ENCODE measurements at regions not wholly inside any gene's neighbourhood (a gene's known extent, or its start where the extent isn't known, plus 50 kb on each side); places are given as distances from the start of the nearest gene placed in this dataset.

- H3K4me3 ChIP-seq (replicated peaks; ENCODE audit: low read depth, low read length), result no peak overlapping the region
- DNase-seq (ENCODE audit: extremely low read depth, low read depth), result no peak
- TF ChIP-seq CTCF (IDR thresholded peaks at IDR 0.05; ENCODE audit: low read depth, low read length, missing control alignments), result no peak
These were observed 244.1 kb upstream of the TBL1XR1 start for GRCh38 chr3:177441276-177441812.

GRCh38 chr3:177441813-177442646 is 244.7 kb upstream of the TBL1XR1 start:
- TF ChIP-seq CTCF (IDR thresholded peaks at IDR 0.05; ENCODE audit: low read depth, low read length, missing control alignments), result no peak
- no peak overlapping the region; the same call in 1 of the 2 replicates for H3K4me3 ChIP-seq (replicated peaks; ENCODE audit: low read depth, low read length)

GRCh38 chr3:177443469-177443868 is 246.2 kb upstream of the TBL1XR1 start:
- no peak for TF ChIP-seq CTCF (IDR thresholded peaks at IDR 0.05; ENCODE audit: low read depth, low read length, missing control alignments)
- no peak overlapping the region for H3K4me3 ChIP-seq (replicated peaks; ENCODE audit: low read depth, low read length)
- DNase-seq (ENCODE audit: extremely low read depth, low read depth), result no peak

More at GRCh38 chr3:177441813-177442646, 244.7 kb upstream of the TBL1XR1 start:
- no peak for DNase-seq (ENCODE audit: extremely low read depth, low read depth)

GRCh38 chr3:177444696-177445095 is 247.4 kb upstream of the TBL1XR1 start:
- TF ChIP-seq CTCF (IDR thresholded peaks at IDR 0.05; ENCODE audit: low read depth, low read length, missing control alignments), result no peak
- H3K4me3 ChIP-seq (replicated peaks; ENCODE audit: low read depth, low read length), result no peak overlapping the region
- no peak for DNase-seq (ENCODE audit: extremely low read depth, low read depth)

- no peak for DNase-seq (ENCODE audit: extremely low read depth, low read depth)
- TF ChIP-seq CTCF (IDR thresholded peaks at IDR 0.05; ENCODE audit: low read depth, low read length, missing control alignments), result no peak
- H3K4me3 ChIP-seq (replicated peaks; ENCODE audit: low read depth, low read length), result no peak overlapping the region
These were observed 248.3 kb upstream of the TBL1XR1 start for GRCh38 chr3:177445549-177445948.

GRCh38 chr3:177446165-177446601 is 248.9 kb upstream of the TBL1XR1 start:
- no peak overlapping the region for H3K4me3 ChIP-seq (replicated peaks; ENCODE audit: low read depth, low read length)
- no peak for TF ChIP-seq CTCF (IDR thresholded peaks at IDR 0.05; ENCODE audit: low read depth, low read length, missing control alignments)
- DNase-seq (ENCODE audit: extremely low read depth, low read depth), result no peak

Data from HFF-Myc (cell line).